ENCODE measurements at regions not wholly inside any gene's neighbourhood (a gene's known extent, or its start where the extent isn't known, plus 50 kb on each side); places are given as distances from the start of the nearest gene placed in this dataset.

DNA sequence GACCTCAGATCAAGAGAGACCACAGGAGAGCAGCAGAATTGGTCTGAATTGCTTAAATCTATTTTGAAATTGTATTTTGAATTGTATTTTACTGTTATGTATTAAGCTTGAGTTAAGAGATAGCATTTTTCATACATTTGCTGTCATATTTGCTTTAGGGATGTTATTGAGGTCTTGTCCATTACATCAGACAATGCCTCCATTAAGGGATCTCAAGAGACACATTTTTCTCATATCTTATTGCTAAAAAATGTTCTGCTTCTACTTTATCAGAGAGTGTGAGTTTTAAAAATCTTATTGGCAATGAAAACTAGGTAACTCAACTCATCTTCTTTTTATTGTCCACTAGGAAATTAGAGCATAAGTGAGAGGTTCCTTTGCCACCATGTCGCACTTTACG is 66.8 kb upstream of the CTAGE1 start:
- Histone ChIP-seq H3K9ac (ENCODE audit: low read length) (no peak overlapping the region), H3K9me3 (ENCODE audit: control insufficient read depth, low read depth, low read length) (no peaks in the 10 kb centered on the region), H3K4me3 (ENCODE audit: low read length) (no peak overlapping the region), H3K27me3 (ENCODE audit: control insufficient read depth, insufficient read depth, low read length) (no peaks in the 10 kb centered on the region), H3K4me1 (ENCODE audit: control insufficient read depth, low read depth, low read length) (no peaks in the 10 kb centered on the region), H3K36me3 (ENCODE audit: control insufficient read depth, low read depth, low read length) (no peaks in the 10 kb centered on the region), H3K27ac (ENCODE audit: low read length) (no peak overlapping the region)

DNA sequence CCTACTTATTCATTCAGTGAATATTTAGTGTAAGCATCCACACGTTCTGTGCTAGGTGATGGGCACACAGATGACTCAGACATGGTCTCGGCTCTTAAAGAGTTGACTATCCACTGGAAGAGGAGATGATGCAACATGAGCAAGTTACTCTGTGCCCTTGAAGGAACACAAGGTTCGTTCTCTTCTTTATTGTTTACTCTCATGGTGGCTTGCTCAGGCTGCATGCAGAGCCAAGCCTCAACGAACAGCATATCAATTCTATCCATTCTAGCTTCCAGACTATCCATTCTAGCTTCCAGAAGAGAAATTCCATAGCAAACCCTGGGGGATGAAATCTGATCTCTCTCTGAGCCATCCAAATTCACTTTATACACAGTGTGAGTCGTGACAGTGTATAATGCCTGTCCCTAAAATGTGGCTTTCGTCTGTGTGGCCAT is 68.1 kb upstream of the CTAGE1 start:
- Histone ChIP-seq H3K27ac (ENCODE audit: low read length) (no peak overlapping the region), H3K4me3 (ENCODE audit: low read length) (no peak overlapping the region), H3K27me3 (ENCODE audit: control insufficient read depth, insufficient read depth, low read length) (no peaks in the 10 kb centered on the region), H3K4me1 (ENCODE audit: control insufficient read depth, low read depth, low read length) (no peaks in the 10 kb centered on the region), H3K9ac (ENCODE audit: low read length) (no peak overlapping the region), H3K36me3 (ENCODE audit: control insufficient read depth, low read depth, low read length) (no peaks in the 10 kb centered on the region), H3K9me3 (ENCODE audit: control insufficient read depth, low read depth, low read length) (no peaks in the 10 kb centered on the region)

DNA sequence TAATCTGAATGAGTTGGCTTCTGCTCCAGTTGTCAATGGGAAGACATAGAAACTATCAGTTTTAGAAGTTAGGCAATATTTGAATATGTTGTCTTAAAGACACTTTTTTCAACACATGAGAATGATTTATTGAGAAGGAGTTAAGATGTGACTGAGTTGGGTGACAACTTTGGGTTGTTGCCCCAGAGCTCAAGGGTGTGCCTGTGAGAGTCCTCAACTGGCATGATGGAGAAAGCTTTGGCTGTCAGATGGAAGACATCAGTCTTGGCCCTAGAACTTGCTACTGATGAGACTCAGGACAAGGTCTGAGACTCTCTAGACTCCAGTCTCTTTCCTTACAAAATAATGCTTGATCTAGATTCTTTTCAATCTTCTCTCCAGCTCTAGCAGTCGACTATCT is 69.0 kb upstream of the CTAGE1 start:
- no peak overlapping the region for H3K27ac ChIP-seq (ENCODE audit: low read length)

DNA sequence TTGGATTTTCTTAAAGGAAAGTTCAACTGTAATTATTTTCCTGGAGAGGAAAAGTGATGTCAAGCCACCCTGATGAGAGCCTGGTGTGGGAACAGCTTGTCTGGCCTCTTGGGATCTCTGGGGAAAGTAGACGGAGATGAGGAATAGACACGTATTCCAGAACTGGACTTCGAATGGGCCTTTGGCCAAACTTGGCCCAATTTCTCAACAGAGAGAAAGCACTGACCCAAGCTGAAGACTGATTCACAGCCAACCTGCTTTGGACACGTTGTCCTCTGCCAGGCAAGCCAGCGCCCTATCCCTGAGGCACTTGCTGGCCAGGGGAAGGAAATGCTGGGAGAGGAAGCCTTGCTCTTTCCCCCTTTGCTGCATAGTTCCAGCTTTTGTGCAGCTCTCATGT is 70.8 kb upstream of the CTAGE1 start:
- Histone ChIP-seq H3K4me3 (ENCODE audit: low read length) (no peak overlapping the region), H3K36me3 (ENCODE audit: control insufficient read depth, low read depth, low read length) (no peaks in the 10 kb centered on the region), H3K9me3 (ENCODE audit: control insufficient read depth, low read depth, low read length) (no peaks in the 10 kb centered on the region), H3K27ac (ENCODE audit: low read length) (no peak overlapping the region), H3K9ac (ENCODE audit: low read length) (no peak overlapping the region), H3K4me1 (ENCODE audit: control insufficient read depth, low read depth, low read length) (no peaks in the 10 kb centered on the region), H3K27me3 (ENCODE audit: control insufficient read depth, insufficient read depth, low read length) (no peaks in the 10 kb centered on the region)

More for the DNA sequence above, 69.0 kb upstream of the CTAGE1 start:
- H3K9ac ChIP-seq (ENCODE audit: low read length), result no peak overlapping the region
- no peaks in the 10 kb centered on the region for H3K4me1 ChIP-seq (ENCODE audit: control insufficient read depth, low read depth, low read length)
- no peaks in the 10 kb centered on the region for H3K9me3 ChIP-seq (ENCODE audit: control insufficient read depth, low read depth, low read length)
- H3K4me3 ChIP-seq (ENCODE audit: low read length), result no peak overlapping the region
- H3K36me3 ChIP-seq (ENCODE audit: control insufficient read depth, low read depth, low read length), result no peaks in the 10 kb centered on the region
- H3K27me3 ChIP-seq (ENCODE audit: control insufficient read depth, insufficient read depth, low read length), result no peaks in the 10 kb centered on the region

DNA sequence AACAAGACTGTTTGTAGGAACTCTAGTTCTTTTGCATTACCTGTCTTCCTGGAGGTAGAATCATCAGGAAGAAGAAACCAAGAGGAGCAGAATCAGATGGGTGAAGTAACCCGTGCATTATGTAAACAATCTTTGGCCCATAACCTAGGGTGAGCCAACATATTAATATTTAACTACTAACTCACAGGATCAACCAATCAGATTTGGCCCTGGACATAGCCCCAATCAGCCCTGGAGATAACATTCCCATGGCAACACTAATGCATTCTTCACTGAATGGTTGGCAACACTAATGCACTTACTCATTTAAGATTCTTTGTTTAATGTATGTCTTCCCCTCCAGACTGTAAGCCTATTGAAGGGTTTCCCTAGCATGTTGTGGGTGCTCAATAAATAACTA is 72.0 kb upstream of the CTAGE1 start:
- Histone ChIP-seq H3K27ac (ENCODE audit: low read length) (no peak overlapping the region), H3K4me1 (ENCODE audit: control insufficient read depth, low read depth, low read length) (no peaks in the 10 kb centered on the region), H3K36me3 (ENCODE audit: control insufficient read depth, low read depth, low read length) (no peaks in the 10 kb centered on the region)

DNA sequence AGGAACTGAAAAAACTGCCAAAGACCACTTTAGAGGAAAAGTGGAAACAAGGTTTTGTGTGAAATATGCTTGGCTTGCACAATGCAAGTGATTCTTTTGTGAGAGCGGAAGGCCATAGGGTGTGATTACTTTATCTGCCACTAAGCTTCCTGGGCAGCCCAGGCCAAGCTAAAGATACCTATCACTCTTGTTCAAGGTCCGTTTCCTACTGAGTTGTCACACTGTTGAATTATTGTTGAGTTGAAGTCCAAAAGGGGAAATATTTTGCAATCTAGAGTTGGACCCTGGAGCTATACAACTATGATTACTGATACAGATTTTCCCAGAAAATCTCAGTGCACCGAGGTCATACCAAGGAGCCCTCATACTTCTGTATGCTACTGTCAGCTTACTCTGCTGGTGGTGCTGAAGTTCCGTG is 72.7 kb upstream of the CTAGE1 start:
- no peak overlapping the region for H3K9ac ChIP-seq (ENCODE audit: low read length)
- H3K9me3 ChIP-seq (ENCODE audit: control insufficient read depth, low read depth, low read length), result no peaks in the 10 kb centered on the region
- no peak overlapping the region for H3K27ac ChIP-seq (ENCODE audit: low read length)
- no peak overlapping the region for H3K4me3 ChIP-seq (ENCODE audit: low read length)
- H3K36me3 ChIP-seq (ENCODE audit: control insufficient read depth, low read depth, low read length), result no peaks in the 10 kb centered on the region
- H3K4me1 ChIP-seq (ENCODE audit: control insufficient read depth, low read depth, low read length), result no peaks in the 10 kb centered on the region
- no peaks in the 10 kb centered on the region for H3K27me3 ChIP-seq (ENCODE audit: control insufficient read depth, insufficient read depth, low read length)

More for the DNA sequence above, 72.0 kb upstream of the CTAGE1 start:
- H3K9me3 ChIP-seq (ENCODE audit: control insufficient read depth, low read depth, low read length), result no peaks in the 10 kb centered on the region
- H3K27me3 ChIP-seq (ENCODE audit: control insufficient read depth, insufficient read depth, low read length), result no peaks in the 10 kb centered on the region
- no peak overlapping the region for H3K4me3 ChIP-seq (ENCODE audit: low read length)
- no peak overlapping the region for H3K9ac ChIP-seq (ENCODE audit: low read length)

DNA sequence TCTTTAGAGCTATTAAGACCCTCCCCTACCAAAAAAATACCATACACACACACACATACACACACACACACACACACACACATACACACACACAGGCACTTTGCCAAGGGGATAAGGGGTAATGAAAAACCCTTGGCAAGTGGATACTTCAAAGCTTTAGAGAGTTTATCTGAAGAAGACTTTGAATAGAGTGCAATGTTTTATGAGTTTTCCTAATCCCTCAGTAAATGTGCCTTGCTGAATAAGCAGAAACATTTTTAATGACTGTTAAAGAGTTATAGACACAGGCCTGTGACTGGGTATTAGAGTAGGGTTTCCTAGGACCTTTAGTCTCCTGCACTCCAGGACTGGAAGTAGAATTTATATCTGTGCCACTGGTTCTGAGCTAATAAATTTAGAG is 75.5 kb upstream of the CTAGE1 start:
- Histone ChIP-seq H3K4me1 (ENCODE audit: control insufficient read depth, low read depth, low read length) (no peaks in the 10 kb centered on the region), H3K27me3 (ENCODE audit: control insufficient read depth, insufficient read depth, low read length) (no peaks in the 10 kb centered on the region), H3K9ac (ENCODE audit: low read length) (no peak overlapping the region), H3K36me3 (ENCODE audit: control insufficient read depth, low read depth, low read length) (no peaks in the 10 kb centered on the region), H3K4me3 (ENCODE audit: low read length) (no peak overlapping the region), H3K9me3 (ENCODE audit: control insufficient read depth, low read depth, low read length) (no peaks in the 10 kb centered on the region), H3K27ac (ENCODE audit: low read length) (no peak overlapping the region)

DNA sequence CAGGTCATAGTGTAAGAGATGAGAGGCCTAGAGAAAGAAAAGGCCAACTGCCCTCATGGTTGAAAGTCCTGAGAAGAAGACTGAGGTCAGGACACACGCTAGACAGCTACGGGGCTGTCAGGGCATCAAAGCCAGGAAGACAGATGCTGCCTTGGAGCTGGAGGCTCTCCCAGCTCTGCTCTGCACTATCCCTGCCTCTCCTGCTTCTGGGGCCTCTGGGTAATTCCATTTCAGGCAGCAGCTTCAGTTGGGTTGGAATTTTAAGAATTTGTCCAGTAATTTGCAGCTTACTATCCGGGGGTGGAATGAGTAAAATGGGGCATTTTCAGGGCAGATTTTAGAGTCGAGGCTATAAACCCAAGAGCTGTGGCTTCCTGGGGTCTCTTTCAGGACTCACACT is 76.2 kb upstream of the CTAGE1 start:
- no peaks in the 10 kb centered on the region for H3K9me3 ChIP-seq (ENCODE audit: control insufficient read depth, low read depth, low read length)
- H3K4me3 ChIP-seq (ENCODE audit: low read length), result no peak overlapping the region
- H3K9ac ChIP-seq (ENCODE audit: low read length), result no peak overlapping the region
- H3K27ac ChIP-seq (ENCODE audit: low read length), result no peak overlapping the region
- no peaks in the 10 kb centered on the region for H3K27me3 ChIP-seq (ENCODE audit: control insufficient read depth, insufficient read depth, low read length)
- H3K4me1 ChIP-seq (ENCODE audit: control insufficient read depth, low read depth, low read length), result no peaks in the 10 kb centered on the region
- H3K36me3 ChIP-seq (ENCODE audit: control insufficient read depth, low read depth, low read length), result no peaks in the 10 kb centered on the region

DNA sequence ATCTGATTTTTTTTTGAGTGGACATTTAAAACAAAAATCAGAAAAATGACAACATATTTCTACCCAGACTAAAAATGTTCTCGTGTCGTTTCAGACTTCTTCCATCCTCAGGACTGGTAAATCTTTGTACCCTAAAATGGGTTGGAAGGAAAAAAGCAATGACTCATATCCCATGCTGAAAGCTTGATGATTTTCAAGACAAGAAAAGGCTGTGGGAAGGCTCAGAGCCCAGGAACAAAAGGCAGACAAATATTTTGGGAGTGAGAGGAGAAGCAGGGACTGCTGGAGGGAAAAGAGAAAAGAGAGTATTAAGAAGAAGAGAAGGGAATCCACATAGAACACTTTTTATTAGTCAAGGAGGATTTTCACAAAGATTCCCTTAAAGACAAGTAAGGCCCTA is 77.1 kb upstream of the CTAGE1 start:
- H3K4me1 ChIP-seq (ENCODE audit: control insufficient read depth, low read depth, low read length), result no peaks in the 10 kb centered on the region
- H3K4me3 ChIP-seq (ENCODE audit: low read length), result no peak overlapping the region
- H3K9me3 ChIP-seq (ENCODE audit: control insufficient read depth, low read depth, low read length), result no peaks in the 10 kb centered on the region
- H3K36me3 ChIP-seq (ENCODE audit: control insufficient read depth, low read depth, low read length), result no peaks in the 10 kb centered on the region
- no peak overlapping the region for H3K9ac ChIP-seq (ENCODE audit: low read length)
- no peaks in the 10 kb centered on the region for H3K27me3 ChIP-seq (ENCODE audit: control insufficient read depth, insufficient read depth, low read length)
- H3K27ac ChIP-seq (ENCODE audit: low read length), result no peak overlapping the region

DNA sequence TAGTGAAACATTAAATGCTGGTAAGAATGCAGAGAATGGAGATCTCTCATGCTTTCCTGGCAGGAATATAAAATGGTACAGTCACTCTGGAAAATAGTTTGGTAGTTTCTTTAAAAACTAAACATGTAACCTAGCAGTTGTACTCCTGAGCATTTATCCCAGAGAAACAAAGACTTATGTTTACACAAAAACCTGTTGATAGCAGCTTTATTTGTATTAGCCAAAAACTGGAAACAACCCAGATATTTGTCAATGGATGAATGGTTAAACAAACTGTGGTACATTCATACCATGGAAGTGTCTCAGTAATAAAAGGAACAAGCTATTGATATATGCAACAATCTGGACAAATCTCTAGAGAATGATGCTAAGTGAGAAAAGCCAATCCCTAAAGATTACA is 81.7 kb upstream of the CTAGE1 start:
- H3K9ac ChIP-seq (ENCODE audit: low read length), result no peak overlapping the region
- no peaks in the 10 kb centered on the region for H3K9me3 ChIP-seq (ENCODE audit: control insufficient read depth, low read depth, low read length)
- H3K4me1 ChIP-seq (ENCODE audit: control insufficient read depth, low read depth, low read length), result no peaks in the 10 kb centered on the region
- H3K36me3 ChIP-seq (ENCODE audit: control insufficient read depth, low read depth, low read length), result no peaks in the 10 kb centered on the region
- no peak overlapping the region for H3K27ac ChIP-seq (ENCODE audit: low read length)
- no peaks in the 10 kb centered on the region for H3K27me3 ChIP-seq (ENCODE audit: control insufficient read depth, insufficient read depth, low read length)
- no peak overlapping the region for H3K4me3 ChIP-seq (ENCODE audit: low read length)

DNA sequence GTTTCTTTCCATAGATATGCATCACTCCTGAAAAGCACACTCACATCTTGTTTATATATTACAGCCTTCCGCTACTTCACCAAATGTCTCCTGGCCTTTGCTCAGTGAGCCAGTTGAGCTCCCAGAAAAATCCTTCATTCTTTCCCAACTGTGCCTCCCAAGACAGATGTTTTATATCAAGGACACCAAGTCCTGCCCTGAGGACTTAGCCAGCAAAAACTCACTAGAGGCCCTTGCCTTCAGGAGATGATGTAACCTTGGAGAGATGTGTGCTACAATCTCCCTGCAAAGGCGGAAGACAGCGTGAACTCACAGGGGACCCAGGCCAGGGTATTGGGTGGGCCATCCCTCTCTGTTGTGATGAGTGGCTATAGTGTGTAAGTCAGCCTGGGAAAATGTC is 86.1 kb upstream of the CTAGE1 start:
- H3K27ac ChIP-seq (ENCODE audit: low read length), result no peak overlapping the region
- H3K4me1 ChIP-seq (ENCODE audit: control insufficient read depth, low read depth, low read length), result no peaks in the 10 kb centered on the region
- no peak overlapping the region for H3K9ac ChIP-seq (ENCODE audit: low read length)
- H3K9me3 ChIP-seq (ENCODE audit: control insufficient read depth, low read depth, low read length), result no peaks in the 10 kb centered on the region
- H3K36me3 ChIP-seq (ENCODE audit: control insufficient read depth, low read depth, low read length), result no peaks in the 10 kb centered on the region
- H3K27me3 ChIP-seq (ENCODE audit: control insufficient read depth, insufficient read depth, low read length), result no peaks in the 10 kb centered on the region
- H3K4me3 ChIP-seq (ENCODE audit: low read length), result no peak overlapping the region

DNA sequence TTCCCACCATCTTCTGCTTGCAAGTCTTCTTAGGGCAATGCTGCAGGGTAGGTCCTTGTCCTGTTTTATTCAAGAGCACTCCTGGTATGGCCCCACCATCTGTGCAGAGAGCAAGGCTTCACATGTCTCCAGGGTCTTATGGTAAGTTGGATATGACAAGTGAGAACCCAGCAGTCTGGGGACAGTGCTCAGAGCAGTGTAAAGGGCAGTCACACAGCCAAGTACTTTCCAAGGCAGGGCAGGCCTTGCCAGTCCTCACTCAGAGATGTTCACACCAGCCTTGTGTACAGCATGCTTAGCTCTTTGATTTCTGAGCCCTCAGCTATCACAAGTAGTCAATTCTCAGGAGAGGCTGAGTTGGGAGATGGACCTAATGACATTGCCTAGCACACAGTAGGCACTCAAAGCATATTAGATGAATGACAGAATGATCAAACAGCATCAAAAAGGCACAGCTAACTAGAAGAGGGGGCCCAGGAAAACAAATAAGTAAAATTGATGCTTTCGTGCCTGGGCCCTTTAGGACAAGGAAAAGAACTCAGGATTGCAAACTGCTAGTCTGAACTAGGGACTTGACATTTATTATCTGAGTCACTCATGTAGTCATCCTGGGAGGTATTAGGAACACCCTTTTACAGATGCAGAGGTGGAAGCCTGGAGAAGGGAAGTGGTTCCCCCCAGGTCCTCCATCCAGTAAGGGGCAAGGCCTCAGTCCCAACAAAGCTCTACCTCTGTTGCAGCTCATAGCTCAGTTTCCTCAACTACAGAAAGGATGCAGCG is 86.7 kb upstream of the CTAGE1 start:
- no peak overlapping the region for H3K27ac ChIP-seq (ENCODE audit: low read length)
- H3K9ac ChIP-seq (ENCODE audit: low read length), result no peak overlapping the region
- H3K36me3 ChIP-seq (ENCODE audit: control insufficient read depth, low read depth, low read length), result no peaks in the 10 kb centered on the region
- H3K4me3 ChIP-seq (ENCODE audit: low read length), result no peak overlapping the region
- no peaks in the 10 kb centered on the region for H3K27me3 ChIP-seq (ENCODE audit: control insufficient read depth, insufficient read depth, low read length)
- no peaks in the 10 kb centered on the region for H3K9me3 ChIP-seq (ENCODE audit: control insufficient read depth, low read depth, low read length)
- no peaks in the 10 kb centered on the region for H3K4me1 ChIP-seq (ENCODE audit: control insufficient read depth, low read depth, low read length)
